ENCODE measurements at regions not wholly inside any gene's neighbourhood (a gene's known extent, or its start where the extent isn't known, plus 50 kb on each side); places are given as distances from the start of the nearest gene placed in this dataset.

GRCh38 chr10:61830072-61830845 is 71.2 kb upstream of the ARID5B start:
- Histone ChIP-seq H3K27ac (replicated peaks in 1 of 4) (no peak overlapping the region), H3K36me3 (no peaks in the 10 kb centered on the region), H3K9me3 (no peaks in the 10 kb centered on the region), H3K4me1 (peaks cover 0 to 18% (median 13%) of the 10 kb centered on the region in 4 donors), H3K4me3 (no peak overlapping the region), H3K27me3 (no peaks in the 10 kb centered on the region)
- TF ChIP-seq CTCF (IDR thresholded peaks at IDR 0.05) (no peak), EP300 (IDR thresholded peaks at IDR 0.05) (no peak), POLR2AphosphoS5 (IDR thresholded peaks at IDR 0.05) (no peak)
- intact Hi-C loops (cut with DNase I), result loop anchor here (5.0 kb wide), 1 partner anchor 83 kb away; no protein-coding TSS in a partner anchor
- no peak for DNase-seq (ENCODE audit: extremely low spot score)
- WGBS, result 86% methylated on average over 7 of the region's 7 CpGs

GRCh38 chr10:61830846-61831273 is 70.6 kb upstream of the ARID5B start:
- DNase-seq (ENCODE audit: extremely low spot score), result no peak
- H3K27me3 ChIP-seq, result no peaks in the 10 kb centered on the region
- H3K4me3 ChIP-seq, result no peak overlapping the region
- 78% methylated on average over 7 of the region's 7 CpGs for WGBS
- H3K4me1 ChIP-seq, result peaks cover 0 to 24% (median 17%) of the 10 kb centered on the region in 4 donors
- no peak overlapping the region for H3K27ac ChIP-seq (replicated peaks in 1 of 4)
- intact Hi-C loops (cut with DNase I), result loop anchor here (5.0 kb wide), 1 partner anchor 84 kb away; no protein-coding TSS in a partner anchor
- no peaks in the 10 kb centered on the region for H3K9me3 ChIP-seq
- H3K36me3 ChIP-seq, result no peaks in the 10 kb centered on the region
- TF ChIP-seq POLR2A (IDR thresholded peaks at IDR 0.05; ENCODE audit: low read depth) (no peak), POLR2AphosphoS5 (IDR thresholded peaks at IDR 0.05) (no peak), CTCF (IDR thresholded peaks at IDR 0.05) (no peak), EP300 (IDR thresholded peaks at IDR 0.05) (no peak)

GRCh38 chr10:61832866-61833481 is 68.5 kb upstream of the ARID5B start:
- Histone ChIP-seq H3K36me3 (no peaks in the 10 kb centered on the region), H3K4me1 (peaks cover 16 to 45% (median 37%) of the 10 kb centered on the region in 4 donors), H3K27me3 (no peaks in the 10 kb centered on the region), H3K4me3 (no peak overlapping the region), H3K9me3 (no peaks in the 10 kb centered on the region), H3K27ac (replicated peaks in 1 of 4) (no peak overlapping the region)
- intact Hi-C loops (cut with DNase I), result loop anchor here (5.0 kb wide), 1 partner anchor 86 kb away; no protein-coding TSS in a partner anchor
- TF ChIP-seq CTCF (IDR thresholded peaks at IDR 0.05) (no peak), EP300 (IDR thresholded peaks at IDR 0.05) (no peak), POLR2AphosphoS5 (IDR thresholded peaks at IDR 0.05) (no peak), POLR2A (IDR thresholded peaks at IDR 0.05; ENCODE audit: low read depth) (no peak)
- DNase-seq (ENCODE audit: extremely low spot score), result no peak
- 63% methylated on average over 3 of the region's 3 CpGs for WGBS

GRCh38 chr10:61834519-61834918 is 67.0 kb upstream of the ARID5B start:
- H3K9me3 ChIP-seq, result no peaks in the 10 kb centered on the region
- TF ChIP-seq EP300 (IDR thresholded peaks at IDR 0.05) (no peak), POLR2AphosphoS5 (IDR thresholded peaks at IDR 0.05) (no peak), CTCF (IDR thresholded peaks at IDR 0.05) (no peak), POLR2A (IDR thresholded peaks at IDR 0.05; ENCODE audit: low read depth) (no peak)
- no peaks in the 10 kb centered on the region for H3K27me3 ChIP-seq
- no peaks in the 10 kb centered on the region for H3K36me3 ChIP-seq
- WGBS, result 94% methylated on average over 1 of the region's 1 CpG
- DNase-seq (ENCODE audit: extremely low spot score), result no peak
- H3K27ac ChIP-seq (replicated peaks in 1 of 4), result peak overlapping the region; percentile 75 to 80 (median 78)
- H3K4me1 ChIP-seq, result peaks cover 16 to 51% (median 45%) of the 10 kb centered on the region in 4 donors
- intact Hi-C loops (cut with DNase I), result loop anchor here (5.0 kb wide), 1 partner anchor 87 kb away; no protein-coding TSS in a partner anchor
- H3K4me3 ChIP-seq, result no peak overlapping the region

All from esophagus muscularis mucosa (tissue), 4 donors.